Prostate gland (tissue), 2 donors: ENCODE measurements at regions not wholly inside any gene's neighbourhood (a gene's known extent, or its start where the extent isn't known, plus 50 kb on each side); places are given as distances from the start of the nearest gene placed in this dataset.
"Not testable (repeated sequence)": the region's sequence is repeated elsewhere in the genome, so short reads cannot be mapped to it uniquely, and the experiment has no call there.

Experiments
- DNase-seq: peaks from one replicate; pipeline ENCODE4 v3.0.0-alpha.2; 2019; ENCODE audit warnings: low spot score
- H3K27ac ChIP-seq, 2 donors: fragments of 200-600 bp; sonication (generic); 2 replicates each; pipeline ENCODE4 v1.5.1; 2017 to 2019
- H3K27me3 ChIP-seq: fragments of 200-600 bp; sonication (generic); replicated peaks from 2 replicates; pipeline ENCODE4 v1.5.1; 2019; ENCODE audit not compliant: insufficient read depth
- H3K36me3 ChIP-seq, 2 donors: fragments of 200-600 bp; sonication (generic); 1 replicate in 1 of 2; 2 replicates in 1 of 2; pipeline versions ENCODE4 v1.5.1 to v1.8.1; 2017 to 2019
- H3K4me1 ChIP-seq: fragments of 200-600 bp; sonication (generic); replicated peaks from 2 replicates; pipeline ENCODE4 v1.5.1; 2019
- H3K4me3 ChIP-seq, 2 donors: fragments of 200-600 bp; sonication (generic); 2 replicates each; pipeline ENCODE4 v1.5.1; 2017 to 2019
- H3K9me3 ChIP-seq: fragments of 200-600 bp; sonication (generic); 2 replicates; pipeline ENCODE4 v1.5.1; 2017
- CTCF ChIP-seq, 4 experiments: fragments of 200-600 bp in 2 of 4; fragments of 450-650 bp in 2 of 4; sonication (generic) in 2 of 4; IDR thresholded peaks; 1 replicate in 3 of 4; 2 replicates in 1 of 4; pipeline ENCODE4 v1.5.1; 2016 to 2019; ENCODE audit warnings: antibody characterized with exemption in 4 of 4, mild to moderate bottlenecking in 2 of 4, moderate library complexity in 2 of 4
- POLR2A ChIP-seq: fragments of 450-650 bp; IDR thresholded peaks from one replicate; pipeline ENCODE4 v1.6.1; 2016; ENCODE audit warnings: antibody characterized with exemption, mild to moderate bottlenecking
- POLR2AphosphoS5 ChIP-seq: sonication (generic); formaldehyde crosslinking; IDR thresholded peaks from one replicate; pipeline ENCODE4 v1.6.1; 2017; ENCODE audit warnings: antibody characterized with exemption
- WGBS: methylation state at CpG from one replicate; pipeline ENCODE4 v1.1.5; 2018; 5-methylcytosine and 5-hydroxymethylcytosine counted together
- intact Hi-C: fragments of 100-400 bp; cut with DNase I; formaldehyde crosslinking; loops from one replicate; pipeline ENCODE4 v1.14.2; 2022

DNA sequence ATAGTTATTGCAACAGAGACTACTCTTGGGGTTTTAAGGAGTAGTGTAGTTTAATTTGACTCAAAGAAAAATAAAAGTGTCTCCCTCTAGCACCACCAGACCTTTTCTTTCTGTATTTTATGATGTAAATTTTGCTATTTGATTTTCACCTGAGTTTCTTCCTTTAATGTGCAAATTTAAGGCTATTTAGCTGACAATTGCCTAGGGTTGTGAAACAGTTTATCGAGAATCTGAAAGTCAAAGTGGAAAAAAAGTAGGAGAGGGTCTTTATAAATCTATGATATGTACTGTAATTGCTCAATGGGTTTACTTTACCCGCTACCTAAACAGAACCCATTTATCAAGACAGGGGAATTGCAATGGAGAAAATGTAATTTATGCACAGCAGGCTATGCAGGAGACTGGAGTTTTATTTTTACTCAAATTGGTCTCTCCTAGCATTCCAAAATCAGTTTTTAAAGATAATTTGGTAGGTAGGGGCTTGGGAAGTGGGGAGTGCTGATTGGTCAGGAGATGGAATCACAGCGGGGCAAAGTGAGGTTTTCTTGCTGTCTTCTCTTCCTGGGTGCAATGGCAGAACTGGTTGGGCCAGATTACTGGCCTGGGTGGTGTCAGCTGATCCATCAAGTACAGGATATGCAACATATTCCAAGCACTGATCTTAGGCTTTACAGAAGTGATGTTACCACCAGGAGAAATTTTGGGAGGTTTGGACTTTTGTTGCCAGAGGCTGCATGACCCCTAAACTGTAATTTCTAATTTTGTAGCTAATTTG is 228.6 kb upstream of the TACR3 start:
- no peak for DNase-seq
- Histone ChIP-seq H3K27me3 (no peaks in the 10 kb centered on the region), H3K4me3 (no peak overlapping the region), H3K36me3 (no peaks in the 10 kb centered on the region), H3K9me3 (no peaks in the 10 kb centered on the region), H3K4me1 (no peaks in the 10 kb centered on the region), H3K27ac (no peak overlapping the region)
- 49% methylated on average over 3 of the region's 3 CpGs for WGBS
- no peak for TF ChIP-seq CTCF (IDR thresholded peaks at IDR 0.05)
- intact Hi-C loops = no loop called here

DNA sequence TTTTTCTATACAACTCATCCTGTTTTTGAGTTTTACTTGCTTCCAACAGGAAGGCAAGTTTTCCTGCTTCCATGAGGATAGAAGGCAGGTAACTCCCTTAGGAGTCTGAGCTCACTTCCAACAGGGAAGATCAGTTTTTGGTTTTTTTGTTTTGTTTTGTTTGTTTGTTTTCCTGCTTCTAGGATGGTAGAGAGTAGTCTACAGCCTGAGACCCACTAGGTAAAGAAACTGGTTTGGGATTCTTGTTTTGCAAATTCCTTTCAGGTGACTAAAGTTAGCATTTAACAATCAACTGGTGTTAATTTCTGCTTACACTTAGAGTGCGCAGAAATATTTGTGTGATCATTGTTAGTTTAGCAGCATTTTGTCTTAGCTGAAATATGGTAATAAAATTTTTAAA is 227.8 kb upstream of the TACR3 start:
- Histone ChIP-seq H3K27me3 (no peaks in the 10 kb centered on the region), H3K4me1 (no peaks in the 10 kb centered on the region), H3K27ac (no peak overlapping the region), H3K4me3 (no peak overlapping the region), H3K36me3 (no peaks in the 10 kb centered on the region), H3K9me3 (no peaks in the 10 kb centered on the region)
- intact Hi-C loops = no loop called here
- DNase-seq = no peak
- 64% methylated on average over 1 of the region's 1 CpG for WGBS
- no peak for TF ChIP-seq POLR2A
- TF ChIP-seq POLR2AphosphoS5 = no peak
- no peak for TF ChIP-seq CTCF (IDR thresholded peaks at IDR 0.05)

GRCh38 chr4:103946621-103947268 is 227.0 kb upstream of the TACR3 start:
- intact Hi-C loops, H3K9me3 ChIP-seq, DNase-seq, H3K36me3 ChIP-seq, H3K27me3 ChIP-seq, H3K4me3 ChIP-seq, H3K27ac ChIP-seq, H3K4me1 ChIP-seq: not testable (repeated sequence)
- WGBS = 61% methylated on average over 3 of the region's 3 CpGs

DNA sequence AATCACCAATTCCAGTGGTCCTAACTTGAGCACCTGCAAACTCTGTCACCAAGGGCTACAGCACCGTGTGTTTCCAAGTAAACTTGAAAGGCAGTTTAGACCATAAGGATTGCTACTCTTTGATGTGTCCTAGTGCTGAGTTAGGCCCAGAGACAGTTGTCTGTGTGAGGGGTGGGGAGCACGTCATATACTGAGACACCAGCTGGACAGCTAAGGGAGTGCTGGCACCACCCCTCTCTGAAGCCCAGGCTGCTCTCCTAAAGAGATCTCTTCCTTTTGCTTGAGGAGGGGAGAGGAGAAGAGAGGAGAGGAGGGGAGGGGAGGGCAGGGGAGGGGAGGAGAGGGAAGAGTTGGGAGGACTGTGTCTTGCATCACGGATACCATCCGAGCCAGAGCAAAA is 218.7 kb upstream of the TACR3 start:
- TF ChIP-seq CTCF (IDR thresholded peaks at IDR 0.05) (no peak), POLR2AphosphoS5 (no peak), POLR2A (no peak)
- no peak overlapping the region for H3K27ac ChIP-seq
- WGBS = 84% methylated on average over 4 of the region's 4 CpGs
- no peaks in the 10 kb centered on the region for H3K4me1 ChIP-seq
- DNase-seq = no peak
- H3K9me3 ChIP-seq = no peaks in the 10 kb centered on the region
- no peaks in the 10 kb centered on the region for H3K27me3 ChIP-seq
- no peak overlapping the region for H3K4me3 ChIP-seq
- H3K36me3 ChIP-seq = no peaks in the 10 kb centered on the region
- intact Hi-C loops = no loop called here

DNA sequence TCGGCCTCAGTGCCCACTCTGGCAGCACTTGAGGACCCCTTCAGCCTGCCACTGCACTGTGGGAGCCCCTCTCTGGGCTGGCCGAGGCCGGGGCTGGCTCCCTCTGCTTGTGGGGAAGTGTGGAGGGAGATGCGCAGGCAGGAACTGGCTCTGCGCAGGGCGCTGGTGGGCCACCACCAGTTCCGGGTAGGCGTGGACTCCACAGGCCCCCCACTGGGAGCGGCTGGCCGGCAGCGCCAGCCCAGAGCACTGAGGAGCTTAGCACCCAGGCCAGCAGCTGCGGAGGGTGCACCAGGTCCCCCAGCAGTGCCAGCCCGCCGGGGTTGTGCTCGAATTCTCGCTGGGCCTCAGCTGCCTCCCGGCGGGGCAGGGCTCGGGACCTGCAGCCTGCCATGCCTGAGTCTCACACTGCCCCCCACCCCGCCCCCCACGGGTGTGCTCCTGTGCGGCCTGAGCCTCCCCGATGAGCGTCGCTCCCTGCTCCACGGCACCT is 216.9 kb upstream of the TACR3 start:
- H3K4me3 ChIP-seq = no peak overlapping the region
- TF ChIP-seq POLR2AphosphoS5 = no peak
- no peak for TF ChIP-seq POLR2A
- no peak for TF ChIP-seq CTCF (IDR thresholded peaks at IDR 0.05)
- intact Hi-C loops = no loop called here
- DNase-seq = no peak
- H3K4me1 ChIP-seq = no peaks in the 10 kb centered on the region
- WGBS = 95% methylated on average over 26 of the region's 26 CpGs
- no peaks in the 10 kb centered on the region for H3K36me3 ChIP-seq
- H3K9me3 ChIP-seq = no peaks in the 10 kb centered on the region
- no peaks in the 10 kb centered on the region for H3K27me3 ChIP-seq
- no peak overlapping the region for H3K27ac ChIP-seq
